ENCODE measurements at regions not wholly inside any gene's neighbourhood (a gene's known extent, or its start where the extent isn't known, plus 50 kb on each side); places are given as distances from the start of the nearest gene placed in this dataset.
"Not testable (repeated sequence)": the region's sequence is repeated elsewhere in the genome, so short reads cannot be mapped to it uniquely, and the experiment has no call there.

DNA sequence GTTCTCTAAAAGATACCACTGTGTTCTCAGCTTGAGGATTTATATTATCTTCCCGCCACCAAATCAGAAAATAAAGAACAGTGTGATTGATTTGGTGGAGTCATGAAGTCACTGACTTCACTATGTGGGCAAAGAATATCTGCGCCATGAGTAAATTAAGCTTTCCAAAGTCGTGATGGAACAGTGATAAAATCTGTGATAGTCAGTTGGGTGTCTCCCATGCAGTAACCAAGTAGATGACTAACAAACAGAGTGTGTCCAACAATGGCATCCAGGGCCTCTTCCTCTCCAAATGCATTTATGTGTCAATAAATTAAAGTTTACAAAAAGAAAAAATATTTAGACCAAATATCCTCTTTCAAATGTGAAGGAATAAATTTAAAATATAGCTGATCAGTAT lies 87.0 kb upstream of the DST start:
- CTCF ChIA-PET (ENCODE audit: unreplicated experiment): no interaction called here
- BruUV-seq (replicated peaks): no TSS peak
- intact Hi-C loops (cut with micrococcal nuclease; ENCODE audit: unreplicated experiment): no loop called here
- Histone ChIP-seq H3K4me1 (ENCODE audit: insufficient read depth, low read length, poor library complexity, severe bottlenecking) (no peaks in the 10 kb centered on the region), H3K4me2 (ENCODE audit: low read length) (no peak overlapping the region), H3K9me3 (ENCODE audit: low read length) (no peaks in the 10 kb centered on the region), H3K36me3 (ENCODE audit: insufficient read depth, low read length) (no peaks in the 10 kb centered on the region), H3K4me3 (ENCODE audit: low read depth, low read length, poor library complexity, severe bottlenecking) (no peak overlapping the region), H4K20me1 (ENCODE audit: insufficient read depth, low read length) (no peaks in the 10 kb centered on the region), H3K27ac (ENCODE audit: low read depth, low read length, poor library complexity, severe bottlenecking) (no peak overlapping the region), H2AFZ (ENCODE audit: low read length) (no peak overlapping the region), H3K9me2 (ENCODE audit: insufficient read depth, low read length) (no peaks in the 10 kb centered on the region), H3K79me2 (ENCODE audit: insufficient read depth, low read depth, low read length) (no peaks in the 10 kb centered on the region)
- no peak for DNase-seq (ENCODE audit: low spot score)
- TF ChIP-seq EZH2phosphoT487 (IDR thresholded peaks at IDR 0.05; ENCODE audit: borderline replicate concordance, low read depth, low read length) (no peak), CTCF (conservative IDR thresholded peaks at IDR 0.05; ENCODE audit: low read length) (no peak)
- POLR2A ChIA-PET: no interaction called here

- H2AFZ ChIP-seq (ENCODE audit: low read length); H3K4me3 ChIP-seq (ENCODE audit: low read depth, low read length, poor library complexity, severe bottlenecking); H4K20me1 ChIP-seq (ENCODE audit: insufficient read depth, low read length); H3K9me3 ChIP-seq (ENCODE audit: low read length); CTCF ChIA-PET (ENCODE audit: unreplicated experiment); intact Hi-C loops (cut with micrococcal nuclease; ENCODE audit: unreplicated experiment); H3K4me1 ChIP-seq (ENCODE audit: insufficient read depth, low read length, poor library complexity, severe bottlenecking); H3K36me3 ChIP-seq (ENCODE audit: insufficient read depth, low read length); H3K4me2 ChIP-seq (ENCODE audit: low read length); BruUV-seq (replicated peaks); H3K79me2 ChIP-seq (ENCODE audit: insufficient read depth, low read depth, low read length); POLR2A ChIA-PET; DNase-seq (ENCODE audit: low spot score); H3K27ac ChIP-seq (ENCODE audit: low read depth, low read length, poor library complexity, severe bottlenecking); H3K9me2 ChIP-seq (ENCODE audit: insufficient read depth, low read length): not testable (repeated sequence)
Measured at GRCh38 chr6:56729166-56729565, 86.5 kb upstream of the DST start.

DNA sequence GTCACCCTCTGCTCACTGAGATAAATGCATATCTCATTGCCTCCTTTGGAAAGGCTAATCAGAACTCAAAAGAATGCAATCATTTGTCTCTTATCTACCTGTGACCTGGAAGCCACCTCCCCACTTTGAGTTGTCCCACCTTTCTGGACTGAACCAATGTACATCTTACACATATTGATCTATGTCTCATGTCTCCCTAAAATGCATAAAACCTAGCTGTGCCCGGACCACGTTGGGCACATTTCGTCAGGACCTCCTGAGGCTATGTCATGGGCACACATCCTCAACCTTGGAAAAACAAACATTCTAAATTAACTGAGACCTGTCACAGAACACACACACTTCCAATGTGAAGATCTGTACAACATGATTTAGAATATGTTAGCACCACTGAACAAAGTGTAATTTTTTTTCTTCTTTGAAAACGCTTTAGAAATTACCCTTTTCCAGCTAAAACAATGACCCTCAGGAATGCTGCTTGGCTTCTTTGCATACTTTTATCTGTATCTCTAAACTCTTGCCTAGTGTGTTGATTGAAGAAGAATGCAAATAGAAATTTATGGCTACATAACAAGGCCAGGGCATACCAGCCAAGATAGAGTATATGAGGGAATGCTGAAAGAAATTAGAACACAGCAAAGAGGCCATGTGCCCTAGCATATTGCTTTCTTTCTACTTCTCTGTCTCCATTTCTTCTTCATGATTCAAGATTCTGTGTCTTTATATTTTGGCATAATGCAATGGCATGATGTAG lies 84.6 kb upstream of the DST start:
- no peaks in the 10 kb centered on the region for H4K20me1 ChIP-seq (ENCODE audit: insufficient read depth, low read length)
- no peak overlapping the region for H2AFZ ChIP-seq (ENCODE audit: low read length)
- no peak overlapping the region for H3K27ac ChIP-seq (ENCODE audit: low read depth, low read length, poor library complexity, severe bottlenecking)
- no peaks in the 10 kb centered on the region for H3K9me3 ChIP-seq (ENCODE audit: low read length)
- DNase-seq (ENCODE audit: low spot score): no peak
- no peaks in the 10 kb centered on the region for H3K4me1 ChIP-seq (ENCODE audit: insufficient read depth, low read length, poor library complexity, severe bottlenecking)
- no peaks in the 10 kb centered on the region for H3K79me2 ChIP-seq (ENCODE audit: insufficient read depth, low read depth, low read length)
- H3K9me2 ChIP-seq (ENCODE audit: insufficient read depth, low read length): no peaks in the 10 kb centered on the region
- H3K36me3 ChIP-seq (ENCODE audit: insufficient read depth, low read length): no peaks in the 10 kb centered on the region
- TF ChIP-seq EZH2phosphoT487 (IDR thresholded peaks at IDR 0.05; ENCODE audit: borderline replicate concordance, low read depth, low read length): no peak
- TF ChIP-seq CTCF (conservative IDR thresholded peaks at IDR 0.05; ENCODE audit: low read length): no peak
- no peak overlapping the region for H3K4me2 ChIP-seq (ENCODE audit: low read length)
- ChIA-PET POLR2A (interaction anchor here (1.4 kb wide), 1 partner anchor 9 kb away, joined by 4 read pairs; no protein-coding TSS in a partner anchor), CTCF (ENCODE audit: unreplicated experiment) (no interaction called here)
- H3K4me3 ChIP-seq (ENCODE audit: low read depth, low read length, poor library complexity, severe bottlenecking): no peak overlapping the region
- intact Hi-C loops (cut with micrococcal nuclease; ENCODE audit: unreplicated experiment): no loop called here
- no TSS peak for BruUV-seq (replicated peaks)

Measured in OCI-LY7 (cell line).